PC-3 (cell line): ENCODE measurements at regions not wholly inside any gene's neighbourhood (a gene's known extent, or its start where the extent isn't known, plus 50 kb on each side); places are given as distances from the start of the nearest gene placed in this dataset.

Experiments used
- ATAC-seq: fragments of 200-7000 bp; cut with Tn5 transposase; 2 replicates; pipeline ENCODE4 v1.9.1; 2020; ENCODE audit warnings: mild to moderate bottlenecking, moderate library complexity
- BruUV-seq: library from RNA; stranded (reverse); fragments of 400-500 nt; replicated peaks from 2 replicates; lab custom pipeline; 2021; lab: Mats Ljungman, UMichigan
- CTCF ChIA-PET: fragments of 300-600 bp; sonication (Branson Sonifier 250); formaldehyde crosslinking; loops from one replicate; lab custom pipeline; 2022; ENCODE audit warnings: antibody characterized with exemption; lab: Charles Lee
- POLR2A ChIA-PET: fragments of 300-600 bp; sonication (Branson Sonifier 250); formaldehyde crosslinking; loops from one replicate; lab custom pipeline; 2022; ENCODE audit warnings: antibody characterized with exemption; ENCODE audit not compliant: unreplicated experiment; lab: Charles Lee
- DNase-seq: peaks from one replicate; pipeline ENCODE4 v3.0.0-alpha.2; 2015
- H2AFZ ChIP-seq: fragments of 300-600 bp; sonication (generic); 2 replicates; pipeline ENCODE4 v1.6.0; 2016; ENCODE audit warnings: antibody characterized with exemption, low read length
- H3F3A ChIP-seq: fragments of 300-600 bp; sonication (generic); one replicate; pipeline ENCODE4 v1.6.0; 2017; ENCODE audit warnings: antibody characterized with exemption, low read length, control low read depth, mild to moderate bottlenecking; ENCODE audit not compliant: unreplicated experiment
- H3K27ac ChIP-seq: fragments of 300-600 bp; sonication (generic); 2 replicates; pipeline ENCODE4 v1.5.1; 2016; ENCODE audit warnings: mild to moderate bottlenecking, low read length
- H3K27me3 ChIP-seq: fragments of 300-600 bp; sonication (generic); 2 replicates; pipeline ENCODE4 v1.6.1; 2016; ENCODE audit warnings: low read length, mixed read lengths
- H3K36me3 ChIP-seq: fragments of 300-600 bp; sonication (generic); 2 replicates; pipeline ENCODE4 v1.6.1; 2016; ENCODE audit warnings: low read depth, mixed run types, low read length, mixed read lengths
- H3K4me1 ChIP-seq: fragments of 300-600 bp; sonication (generic); 2 replicates; pipeline ENCODE4 v1.5.1; 2016; ENCODE audit warnings: low read length; ENCODE audit not compliant: insufficient read depth
- H3K4me2 ChIP-seq: fragments of 300-600 bp; sonication (generic); 2 replicates; pipeline ENCODE4 v1.6.0; 2016; ENCODE audit warnings: low read length
- H3K4me3 ChIP-seq: fragments of 300-600 bp; sonication (generic); 2 replicates; pipeline ENCODE4 v1.5.1; 2016; ENCODE audit warnings: mild to moderate bottlenecking, low read length, mixed read lengths
- H3K79me2 ChIP-seq: fragments of 300-600 bp; sonication (generic); 2 replicates; pipeline ENCODE4 v1.6.1; 2017; ENCODE audit warnings: low read length, mixed read lengths
- H3K9ac ChIP-seq: fragments of 300-600 bp; sonication (generic); 2 replicates; pipeline ENCODE4 v1.6.0; 2016; ENCODE audit warnings: mild to moderate bottlenecking, low read length
- H3K9me2 ChIP-seq: fragments of 300-600 bp; sonication (generic); replicated peaks from 2 replicates; pipeline ENCODE4 v1.6.1; 2016; ENCODE audit warnings: mixed run types, low read length, mixed read lengths
- H3K9me3 ChIP-seq: fragments of 300-600 bp; sonication (generic); 2 replicates; pipeline ENCODE4 v1.6.1; 2016; ENCODE audit warnings: low read length, mixed read lengths
- H4K20me1 ChIP-seq: fragments of 300-600 bp; sonication (generic); 2 replicates; pipeline ENCODE4 v1.6.1; 2016; ENCODE audit warnings: low read length, mixed read lengths
- CTCF ChIP-seq: fragments of 300-600 bp; sonication (generic); conservative IDR thresholded peaks from 2 replicates; pipeline ENCODE4 v1.5.1; 2017; ENCODE audit warnings: antibody characterized with exemption, low read depth, mild to moderate bottlenecking, low read length
- EZH2 ChIP-seq: fragments of 300-600 bp; sonication (generic); IDR thresholded peaks from one replicate; pipeline ENCODE4 v1.6.1; 2017; ENCODE audit warnings: antibody characterized with exemption, mild to moderate bottlenecking, low read length; ENCODE audit not compliant: unreplicated experiment
- EZH2phosphoT487 ChIP-seq: fragments of 300-600 bp; sonication (generic); IDR thresholded peaks from 2 replicates; pipeline ENCODE4 v1.6.1; 2018; ENCODE audit warnings: mild to moderate bottlenecking, antibody characterized with exemption, low read length, borderline replicate concordance
- intact Hi-C: fragments of 100-400 bp; cut with micrococcal nuclease; formaldehyde crosslinking; loops from 2 replicates; pipeline ENCODE4 v1.9.0; 2023

GRCh38 chr1:235022981-235023710 lies 105.5 kb downstream of the TOMM20 start:
- Histone ChIP-seq H3K9me3 (no peaks in the 10 kb centered on the region), H3K36me3 (no peaks in the 10 kb centered on the region), H3K9me2 (no peaks in the 10 kb centered on the region), H4K20me1 (no peaks in the 10 kb centered on the region), H3K27me3 (no peaks in the 10 kb centered on the region), H3K4me1 (peaks cover 17% of the 10 kb centered on the region), H3K79me2 (no peaks in the 10 kb centered on the region), H2AFZ (no peak overlapping the region), H3F3A (no peaks in the 10 kb centered on the region), H3K9ac (no peak overlapping the region), H3K27ac (no peak overlapping the region), H3K4me2 (no peak overlapping the region), H3K4me3 (no peak overlapping the region)
- CTCF ChIA-PET: no interaction called here
- intact Hi-C loops: no loop called here
- DNase-seq (no peak), ATAC-seq (no peak)
- POLR2A ChIA-PET: no interaction called here
- no TSS peak for BruUV-seq
- no peak for TF ChIP-seq CTCF
- TF ChIP-seq EZH2phosphoT487: no peak
- TF ChIP-seq EZH2: no peak

DNA sequence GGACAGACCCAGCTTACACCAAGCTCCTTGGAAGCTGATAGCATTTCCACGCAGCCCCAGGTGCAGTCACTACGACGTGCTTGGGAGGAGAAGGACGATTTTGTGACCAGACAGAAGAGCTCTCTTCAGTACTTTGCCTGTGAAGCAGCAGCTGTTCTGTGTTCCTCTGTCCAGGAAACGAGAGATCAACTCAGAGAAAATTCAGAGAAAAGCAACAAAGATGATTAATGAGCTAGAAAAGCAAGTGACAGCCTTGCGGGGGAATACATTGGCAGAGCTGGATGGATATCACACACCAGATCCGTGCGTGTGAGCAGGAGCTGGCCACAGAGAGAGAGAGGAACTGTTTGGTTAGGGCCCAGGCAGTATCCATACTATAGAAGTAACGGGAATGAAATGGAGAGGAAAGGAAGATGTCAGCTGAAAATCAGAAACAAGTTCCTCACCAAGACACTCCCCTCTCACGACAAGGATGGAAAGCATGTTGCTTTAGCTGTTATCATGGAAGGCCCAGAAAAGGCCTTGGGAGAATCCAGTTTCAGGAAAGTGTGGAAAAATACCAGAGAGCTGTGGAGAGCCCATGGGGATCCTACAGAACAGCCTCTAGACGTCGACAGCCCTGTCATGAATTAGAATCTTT lies 106.2 kb downstream of the TOMM20 start:
- no peak overlapping the region for H3K4me2 ChIP-seq
- H3K9ac ChIP-seq: no peak overlapping the region
- DNase-seq (no peak), ATAC-seq (no peak)
- H2AFZ ChIP-seq: no peak overlapping the region
- H3K9me2 ChIP-seq: no peaks in the 10 kb centered on the region
- H3K4me1 ChIP-seq: peaks cover 24% of the 10 kb centered on the region
- no peaks in the 10 kb centered on the region for H3K36me3 ChIP-seq
- no peak overlapping the region for H3K27ac ChIP-seq
- H4K20me1 ChIP-seq: no peaks in the 10 kb centered on the region
- ChIA-PET POLR2A (no interaction called here), CTCF (no interaction called here)
- H3K79me2 ChIP-seq: no peaks in the 10 kb centered on the region
- no TSS peak for BruUV-seq
- intact Hi-C loops: no loop called here
- H3K4me3 ChIP-seq: no peak overlapping the region
- no peak for TF ChIP-seq EZH2
- TF ChIP-seq EZH2phosphoT487: no peak
- no peak for TF ChIP-seq CTCF
- H3K27me3 ChIP-seq: no peaks in the 10 kb centered on the region
- H3F3A ChIP-seq: peaks cover 3% of the 10 kb centered on the region
- no peaks in the 10 kb centered on the region for H3K9me3 ChIP-seq

GRCh38 chr1:235021815-235022214 lies 106.8 kb downstream of the TOMM20 start:
- no peaks in the 10 kb centered on the region for H3K36me3 ChIP-seq
- no TSS peak for BruUV-seq
- H3F3A ChIP-seq: peaks cover 3% of the 10 kb centered on the region
- no peaks in the 10 kb centered on the region for H3K9me2 ChIP-seq
- H2AFZ ChIP-seq: no peak overlapping the region
- intact Hi-C loops: no loop called here
- TF ChIP-seq EZH2phosphoT487 (no peak), CTCF (no peak), EZH2 (no peak)
- ATAC-seq (no peak), DNase-seq (no peak)
- H3K79me2 ChIP-seq: no peaks in the 10 kb centered on the region
- CTCF ChIA-PET: no interaction called here
- POLR2A ChIA-PET: no interaction called here
- H3K27ac ChIP-seq: no peak overlapping the region
- no peaks in the 10 kb centered on the region for H3K27me3 ChIP-seq
- no peaks in the 10 kb centered on the region for H4K20me1 ChIP-seq
- no peak overlapping the region for H3K4me3 ChIP-seq
- peaks cover 25% of the 10 kb centered on the region for H3K4me1 ChIP-seq
- no peak overlapping the region for H3K9ac ChIP-seq
- H3K4me2 ChIP-seq: no peak overlapping the region
- no peaks in the 10 kb centered on the region for H3K9me3 ChIP-seq
